Esophagus squamous epithelium (tissue), 5 donors: ENCODE measurements at regions not wholly inside any gene's neighbourhood (a gene's known extent, or its start where the extent isn't known, plus 50 kb on each side); places are given as distances from the start of the nearest gene placed in this dataset.

Experiments used
- DNase-seq: peaks from one replicate; lab custom pipeline; 2025; lab: John Stamatoyannopoulos, UW
- H3K27ac ChIP-seq, 4 donors: fragments of 200-600 bp; sonication (generic); one replicate each; pipeline ENCODE4 v1.5.1; 2016 to 2019; ENCODE audit warnings: mild to moderate bottlenecking in 1 of 4
- H3K27me3 ChIP-seq, 4 donors: fragments of 200-600 bp; sonication (generic); 1 replicate in 3 of 4; 2 replicates in 1 of 4; pipeline versions ENCODE4 v1.5.1 to v1.6.0; 2017 to 2021; ENCODE audit warnings: antibody characterized with exemption in 1 of 4
- H3K36me3 ChIP-seq, 3 donors: fragments of 200-600 bp; sonication (generic); one replicate each; pipeline ENCODE4 v1.5.1; 2016 to 2019
- H3K4me1 ChIP-seq, 3 donors: fragments of 200-600 bp; sonication (generic); one replicate each; pipeline ENCODE4 v1.5.1; 2017 to 2019
- H3K4me3 ChIP-seq, 4 donors: fragments of 200-600 bp; sonication (generic); 1 replicate in 3 of 4; 2 replicates in 1 of 4; pipeline ENCODE4 v1.5.1; 2016 to 2019; ENCODE audit warnings: mild to moderate bottlenecking in 2 of 4, moderate library complexity in 1 of 4
- H3K9me3 ChIP-seq, 3 donors: fragments of 200-600 bp; sonication (generic); one replicate each; pipeline ENCODE4 v1.5.1; 2016 to 2019
- CTCF ChIP-seq, 6 experiments: fragments of 450-650 bp in 4 of 6; fragments of 200-600 bp in 2 of 6; sonication (generic) in 2 of 6; IDR thresholded peaks; one replicate each; pipeline ENCODE4 v1.5.1; 2016 to 2019; ENCODE audit warnings: antibody characterized with exemption in 6 of 6, mild to moderate bottlenecking in 4 of 6, moderate library complexity in 4 of 6
- POLR2A ChIP-seq, 4 donors: fragments of 450-650 bp; IDR thresholded peaks; one replicate each; pipeline ENCODE4 v1.6.1; 2017; ENCODE audit warnings: antibody characterized with exemption in 4 of 4, mild to moderate bottlenecking in 4 of 4, moderate library complexity in 3 of 4
- whole genome bisulfite sequencing, 2 donors: methylation state at CpG; one replicate each; pipeline ENCODE4 v1.1.5; 2018; 5-methylcytosine and 5-hydroxymethylcytosine counted together
- intact Hi-C: fragments of 100-400 bp; cut with DNase I; formaldehyde crosslinking; loops from one replicate; pipeline ENCODE4 v1.15.0; 2022
- donor health status: DM: yes; HTN: yes; CAD: no.

DNA sequence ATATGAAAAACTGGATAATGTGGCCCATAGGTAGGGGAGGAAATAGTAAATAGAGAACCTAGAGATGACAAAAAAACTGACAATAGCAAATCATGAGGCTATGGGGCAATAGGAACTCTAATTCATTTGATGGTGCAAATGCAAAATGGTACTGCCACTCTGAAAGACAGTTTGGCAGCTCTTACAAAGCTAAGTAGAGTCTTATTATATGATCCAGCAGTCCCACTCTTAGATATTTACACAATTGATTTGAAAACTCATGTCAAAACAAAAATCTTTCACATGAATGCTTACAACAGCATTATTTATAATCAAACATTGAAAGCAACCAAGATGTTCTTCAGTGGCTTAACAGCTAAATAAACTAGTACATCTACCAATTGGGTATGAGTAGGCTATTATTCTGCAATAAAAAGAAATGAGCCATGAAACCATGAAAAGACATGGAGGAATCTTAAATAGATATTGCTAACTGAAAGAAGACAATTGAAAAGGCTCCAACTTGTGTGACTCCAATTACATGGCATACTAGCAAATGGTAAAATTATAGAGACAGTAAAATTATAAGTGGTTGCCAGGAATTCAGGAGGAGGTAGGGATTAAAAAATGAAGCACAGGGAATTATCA is 321.8 kb upstream of the STAC start:
- Histone ChIP-seq H3K4me3 (no peak overlapping the region), H3K9me3 (no peaks in the 10 kb centered on the region), H3K36me3 (no peaks in the 10 kb centered on the region), H3K27ac (no peak overlapping the region), H3K4me1 (no peaks in the 10 kb centered on the region), H3K27me3 (no peaks in the 10 kb centered on the region)
- intact Hi-C loops = no loop called here
- no peak for TF ChIP-seq CTCF (IDR thresholded peaks at IDR 0.05)
- TF ChIP-seq POLR2A (IDR thresholded peaks at IDR 0.05) = no peak
- DNase-seq = no peak

DNA sequence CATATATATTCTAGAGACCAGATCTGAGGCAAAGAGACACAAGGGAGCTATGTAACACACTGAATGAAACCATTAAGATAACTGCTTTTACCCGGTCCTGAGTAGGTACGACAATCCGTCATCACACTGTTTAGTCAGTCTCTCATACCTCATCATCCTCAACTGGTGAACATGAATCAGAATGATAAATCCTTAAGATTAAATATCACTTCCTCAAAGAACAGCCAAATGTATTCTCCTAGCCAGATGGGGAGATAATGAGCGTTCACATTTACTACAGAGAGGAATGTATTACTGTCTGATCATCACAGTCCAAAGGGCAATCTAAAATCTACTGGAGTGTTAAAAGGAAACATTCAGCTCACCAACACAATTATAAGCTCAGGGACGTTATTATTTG is 319.4 kb upstream of the STAC start:
- intact Hi-C loops = no loop called here
- Histone ChIP-seq H3K27me3 (no peaks in the 10 kb centered on the region), H3K36me3 (no peaks in the 10 kb centered on the region), H3K4me3 (no peak overlapping the region), H3K9me3 (no peaks in the 10 kb centered on the region), H3K27ac (no peak overlapping the region), H3K4me1 (no peaks in the 10 kb centered on the region)
- no peak for DNase-seq
- 62 to 78% methylated on average over 5 of the region's 5 CpGs for WGBS, 2 donors
- no peak for TF ChIP-seq CTCF (IDR thresholded peaks at IDR 0.05)
- TF ChIP-seq POLR2A (IDR thresholded peaks at IDR 0.05) = no peak

DNA sequence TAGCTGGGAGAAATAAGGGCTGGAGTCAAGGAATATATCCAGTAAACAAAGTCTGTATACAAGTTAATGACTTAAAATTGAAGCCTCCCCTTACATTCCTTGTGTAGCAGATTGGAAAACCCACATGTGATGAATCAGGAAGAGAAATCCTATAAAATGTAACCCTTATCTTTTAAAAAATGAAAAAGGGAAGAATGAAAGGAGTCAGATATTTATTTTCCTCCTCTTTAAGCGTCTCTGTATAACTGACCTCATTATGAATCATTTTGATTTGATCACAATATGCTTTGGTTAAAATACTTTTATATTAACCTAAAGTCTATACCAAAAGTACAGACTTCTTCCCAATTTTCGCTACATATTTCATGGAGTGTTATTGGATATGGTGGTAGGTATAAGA is 316.3 kb upstream of the STAC start:
- Histone ChIP-seq H3K9me3 (no peaks in the 10 kb centered on the region), H3K36me3 (no peaks in the 10 kb centered on the region), H3K27me3 (no peaks in the 10 kb centered on the region), H3K27ac (no peak overlapping the region), H3K4me3 (no peak overlapping the region), H3K4me1 (no peaks in the 10 kb centered on the region)
- 51 to 80% methylated on average over 2 of the region's 2 CpGs for WGBS, 2 donors
- no peak for DNase-seq
- intact Hi-C loops = no loop called here
- no peak for TF ChIP-seq CTCF (IDR thresholded peaks at IDR 0.05)
- TF ChIP-seq POLR2A (IDR thresholded peaks at IDR 0.05) = no peak

- WGBS, 2 donors = 67 to 80% methylated on average over 2 of the region's 2 CpGs
- H3K9me3 ChIP-seq = no peaks in the 10 kb centered on the region
Measured at GRCh38 chr3:36065321-36065720, 315.0 kb upstream of the STAC start.

DNA sequence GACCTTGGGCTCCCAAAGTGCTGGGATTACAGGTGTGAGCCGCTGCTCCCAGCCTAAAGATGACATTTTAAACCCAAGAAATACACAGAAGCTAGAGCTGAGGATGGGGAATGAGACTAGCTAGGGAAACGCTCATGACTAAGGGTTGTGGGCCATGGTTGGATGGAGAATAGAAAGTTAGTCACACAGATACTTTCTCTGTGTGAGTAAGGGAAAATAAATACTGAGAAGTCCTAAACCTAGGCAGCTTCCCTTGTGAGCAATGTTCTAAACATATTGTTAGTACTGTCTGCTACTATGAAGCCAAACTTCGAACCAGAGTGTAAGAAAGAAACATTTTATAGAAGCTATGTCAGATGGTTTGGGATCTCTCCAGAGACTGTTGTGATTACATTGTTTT is 304.8 kb upstream of the STAC start:
- no peaks in the 10 kb centered on the region for H3K9me3 ChIP-seq
- H3K27ac ChIP-seq = no peak overlapping the region
- DNase-seq = no peak
- intact Hi-C loops = no loop called here
- WGBS, 2 donors = 55 to 57% methylated on average over 2 to 3 of the region's 3 CpGs
- TF ChIP-seq POLR2A (IDR thresholded peaks at IDR 0.05) (no peak), CTCF (IDR thresholded peaks at IDR 0.05) (no peak)
- no peaks in the 10 kb centered on the region for H3K27me3 ChIP-seq
- H3K36me3 ChIP-seq = no peaks in the 10 kb centered on the region
- H3K4me3 ChIP-seq = no peak overlapping the region
- H3K4me1 ChIP-seq = no peaks in the 10 kb centered on the region

More at GRCh38 chr3:36065321-36065720, 315.0 kb upstream of the STAC start:
- Histone ChIP-seq H3K36me3 (no peaks in the 10 kb centered on the region), H3K4me3 (no peak overlapping the region), H3K4me1 (no peaks in the 10 kb centered on the region), H3K27ac (no peak overlapping the region), H3K27me3 (no peaks in the 10 kb centered on the region)
- no peak for DNase-seq
- TF ChIP-seq CTCF (IDR thresholded peaks at IDR 0.05) (no peak), POLR2A (IDR thresholded peaks at IDR 0.05) (no peak)
- intact Hi-C loops = no loop called here
